Amniotic epithelial cell (primary cell): ENCODE measurements at regions not wholly inside any gene's neighbourhood (a gene's known extent, or its start where the extent isn't known, plus 50 kb on each side); places are given as distances from the start of the nearest gene placed in this dataset.
"Not testable (repeated sequence)": the region's sequence is repeated elsewhere in the genome, so short reads cannot be mapped to it uniquely, and the experiment has no call there.

Experiments used
- DNase-seq: peaks from one replicate; pipeline ENCODE4 v3.0.0-alpha.2; 2010; ENCODE audit warnings: low read depth

DNA sequence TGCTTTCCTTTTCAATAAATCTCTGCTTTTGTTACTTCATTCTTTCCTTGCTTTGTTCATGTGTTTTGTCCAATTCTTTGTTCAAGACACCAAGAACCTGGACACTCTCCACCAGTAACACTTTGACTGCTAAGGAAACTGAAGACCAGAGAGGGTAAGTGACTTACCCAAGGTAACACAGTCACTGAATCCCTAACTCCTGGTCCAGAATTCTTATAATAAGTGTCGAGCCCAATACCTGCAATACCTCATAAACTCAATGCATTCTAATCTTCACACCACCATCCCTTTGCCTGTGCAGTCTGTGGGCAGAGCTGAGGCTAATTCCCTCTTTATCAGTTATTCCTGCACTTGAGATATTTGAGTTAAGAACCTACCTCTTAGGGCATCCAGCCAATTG is 237.8 kb downstream of the UACA start:
- no peak for DNase-seq

DNA sequence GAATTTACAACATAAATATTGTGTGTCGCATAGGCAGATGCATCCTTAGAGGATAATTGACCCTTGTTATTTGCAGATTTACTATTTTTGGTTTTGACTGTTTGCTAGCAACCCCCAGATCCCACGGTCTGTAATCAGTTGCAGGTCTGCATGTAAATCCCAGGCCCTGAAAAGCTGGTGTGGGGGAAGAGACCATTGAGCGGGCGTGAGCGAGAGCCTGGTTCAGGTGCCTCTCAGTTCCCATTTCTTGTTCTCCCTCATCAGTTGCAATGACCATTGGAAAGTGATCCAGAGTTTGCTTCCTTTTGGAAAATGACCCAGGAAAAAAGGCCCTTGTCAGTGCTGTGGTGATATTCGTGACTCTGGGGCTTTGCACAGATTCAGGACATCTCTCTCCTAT is 238.9 kb downstream of the UACA start:
- DNase-seq, result no peak

- no peak for DNase-seq
These were observed 239.7 kb downstream of the UACA start for GRCh38 chr15:70523616-70524015.

DNA sequence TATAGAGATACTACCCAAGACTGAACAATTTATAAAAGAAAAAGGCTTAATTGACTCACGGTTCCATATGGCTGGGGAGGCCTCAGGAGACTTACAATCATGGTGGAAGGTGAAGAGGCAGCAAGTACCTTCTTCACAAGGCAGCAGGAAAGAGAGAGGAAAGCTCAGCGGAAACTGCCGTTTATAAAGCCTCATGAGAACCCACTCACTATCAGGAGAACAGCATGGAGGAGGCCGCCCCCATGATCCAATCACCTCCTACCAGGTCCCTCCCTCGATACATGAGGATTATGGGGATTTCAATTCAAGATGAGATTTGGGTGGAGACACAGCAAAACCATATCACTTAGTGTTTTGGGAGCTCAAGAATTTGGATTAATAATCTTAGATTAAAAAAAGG is 240.2 kb downstream of the UACA start:
- DNase-seq, result no peak

GRCh38 chr15:70522323-70522966 is 240.9 kb downstream of the UACA start:
- no peak for DNase-seq

DNA sequence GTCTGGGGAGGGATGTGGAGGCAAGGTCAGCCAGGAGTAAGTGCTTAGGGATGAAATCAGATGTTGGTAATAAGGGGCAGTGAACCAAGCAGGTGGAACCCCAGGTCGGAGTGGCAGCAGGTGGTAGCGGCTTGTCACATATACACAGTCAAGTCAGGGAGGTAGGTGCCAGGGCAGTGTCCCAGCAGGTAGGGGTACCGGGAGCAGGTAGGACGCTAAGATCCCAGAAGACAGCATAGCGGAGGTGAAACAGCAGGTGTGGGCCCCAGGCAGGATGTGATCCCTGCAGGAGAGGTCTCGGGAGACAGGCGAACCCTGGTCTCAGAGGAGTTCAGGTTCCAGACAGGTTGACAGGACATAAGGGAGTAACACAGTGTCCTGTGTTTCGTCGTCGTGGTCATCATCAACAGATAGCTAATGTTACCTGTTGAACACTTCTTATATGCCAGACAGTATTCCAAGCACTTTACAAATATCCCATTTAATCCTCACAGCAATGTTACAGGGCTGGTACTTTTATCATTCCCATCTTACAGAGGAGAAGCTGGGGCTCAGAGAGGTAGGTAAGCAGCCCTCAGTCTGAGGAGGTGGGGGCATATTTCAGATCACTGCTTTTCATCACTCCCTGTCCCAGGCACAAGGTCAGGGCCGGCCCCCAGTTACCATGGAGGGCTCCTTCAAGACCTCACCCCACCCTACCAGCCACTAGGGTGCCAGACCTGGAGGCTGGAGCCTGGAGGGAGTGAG is 241.6 kb downstream of the UACA start:
- DNase-seq, result no peak

DNA sequence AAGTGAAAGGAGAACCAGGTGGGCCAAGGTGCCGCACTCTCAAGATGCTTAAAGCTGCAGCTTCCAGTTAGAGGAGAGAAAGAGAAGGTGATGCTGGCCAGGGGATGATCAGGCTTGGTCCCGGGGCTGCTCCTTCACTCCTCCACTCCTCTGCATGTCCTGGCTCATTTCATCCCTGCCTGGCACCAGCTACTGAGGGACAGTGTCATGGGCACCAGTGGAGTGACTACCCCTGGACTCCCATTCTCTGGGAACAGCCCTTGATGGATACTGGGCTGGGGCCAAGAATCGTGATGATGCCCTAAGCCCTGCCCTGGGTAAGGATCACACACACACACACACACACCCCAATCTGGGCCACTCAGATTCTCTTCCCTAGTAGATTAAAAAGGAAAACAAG is 243.7 kb downstream of the UACA start:
- DNase-seq, result no peak

DNA sequence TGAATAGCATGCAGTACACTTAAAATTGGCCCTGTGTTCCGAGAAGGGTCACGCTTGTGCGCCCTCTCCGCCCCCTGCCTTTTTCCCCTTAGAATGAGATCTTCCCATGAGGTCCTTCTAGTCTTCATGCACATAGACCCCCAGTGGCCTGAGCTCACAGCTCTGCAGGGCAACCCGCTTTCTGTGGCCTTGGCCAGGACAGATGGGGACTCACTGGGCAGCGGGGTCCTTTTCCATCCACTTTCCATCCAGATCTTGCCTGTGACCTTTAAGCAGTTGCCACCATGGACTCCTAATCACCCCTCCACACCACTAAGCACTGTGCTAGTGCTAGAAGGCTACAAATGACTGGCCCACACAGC is 244.4 kb downstream of the UACA start:
- no peak for DNase-seq

DNA sequence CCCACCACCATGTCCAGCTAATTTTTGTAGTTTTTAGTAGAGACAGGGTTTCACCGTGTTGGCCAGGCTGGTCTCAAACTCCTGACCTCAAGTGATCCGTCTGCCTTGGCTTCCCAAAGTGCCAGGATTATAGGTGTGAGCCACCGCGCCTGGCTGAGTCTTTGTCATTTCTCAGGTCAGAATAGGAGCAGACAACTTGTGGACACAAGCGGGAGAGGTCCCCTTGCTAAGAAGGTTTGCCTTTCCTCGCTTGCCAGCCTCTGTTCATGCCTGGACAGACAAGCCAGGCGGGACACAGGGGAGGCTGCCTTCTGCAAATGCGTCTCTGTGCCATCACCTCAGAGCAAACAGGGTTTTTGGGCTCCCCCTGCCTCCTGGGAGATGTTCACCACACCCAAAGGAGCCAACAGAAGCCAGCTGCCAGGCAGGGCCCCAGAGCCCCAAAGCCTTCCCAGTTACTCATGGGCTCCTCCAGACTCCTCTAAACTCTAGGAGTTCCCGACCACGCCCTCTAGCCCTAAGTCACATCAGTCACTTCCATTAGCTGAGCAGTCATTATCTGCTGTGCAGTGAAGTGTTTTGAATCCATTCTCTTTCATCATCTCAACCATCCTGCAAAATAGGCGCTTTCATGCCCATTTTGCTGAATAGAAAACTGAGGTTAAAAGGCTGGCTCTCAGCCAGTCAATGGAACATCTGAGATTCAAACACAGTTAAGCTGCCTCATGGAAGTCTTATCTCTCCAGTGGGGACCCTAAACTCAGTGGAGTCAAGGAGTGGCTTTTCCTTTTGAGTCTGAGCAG is 245.0 kb downstream of the UACA start:
- DNase-seq, result no peak

GRCh38 chr15:70517194-70517590 is 246.2 kb downstream of the UACA start:
- no peak for DNase-seq

DNA sequence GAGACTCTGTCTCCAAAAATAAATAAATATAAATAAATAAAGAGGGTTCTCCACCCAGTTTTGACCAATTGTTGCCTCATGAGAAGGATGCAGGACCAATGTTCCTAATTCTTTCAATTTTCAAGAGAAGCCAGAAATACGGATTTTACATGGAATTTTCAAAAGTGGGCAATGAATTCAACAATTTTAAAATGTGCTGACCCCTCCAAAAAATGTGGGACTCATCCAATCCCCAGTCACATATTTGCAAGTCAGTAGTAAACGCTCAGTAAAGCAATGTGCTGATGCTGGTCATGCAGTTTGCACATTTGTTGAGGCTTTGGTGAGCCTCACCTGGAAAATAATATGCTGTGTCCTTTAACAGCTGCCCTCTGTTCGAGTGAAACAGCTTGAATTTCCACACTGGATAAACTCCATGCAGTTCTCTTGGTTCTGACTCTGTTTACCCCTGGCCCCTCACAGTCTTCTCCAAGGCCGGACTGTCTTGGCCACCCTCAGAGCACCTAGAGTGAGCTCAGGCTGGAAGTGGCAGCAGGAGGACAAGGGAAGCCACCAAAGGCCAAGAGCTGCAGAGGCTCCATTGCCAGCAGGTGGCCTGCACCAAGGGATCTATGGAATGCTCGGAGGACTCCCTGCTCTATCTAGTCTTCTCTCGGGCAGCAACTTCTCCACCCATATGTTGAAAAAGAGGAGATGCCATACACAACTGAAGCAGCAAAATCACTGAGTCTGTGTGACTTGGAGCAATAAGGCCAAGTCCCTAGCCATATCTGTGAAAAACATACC is 246.8 kb downstream of the UACA start:
- DNase-seq, result no peak

GRCh38 chr15:70514251-70514650 is 249.1 kb downstream of the UACA start:
- DNase-seq, result no peak

DNA sequence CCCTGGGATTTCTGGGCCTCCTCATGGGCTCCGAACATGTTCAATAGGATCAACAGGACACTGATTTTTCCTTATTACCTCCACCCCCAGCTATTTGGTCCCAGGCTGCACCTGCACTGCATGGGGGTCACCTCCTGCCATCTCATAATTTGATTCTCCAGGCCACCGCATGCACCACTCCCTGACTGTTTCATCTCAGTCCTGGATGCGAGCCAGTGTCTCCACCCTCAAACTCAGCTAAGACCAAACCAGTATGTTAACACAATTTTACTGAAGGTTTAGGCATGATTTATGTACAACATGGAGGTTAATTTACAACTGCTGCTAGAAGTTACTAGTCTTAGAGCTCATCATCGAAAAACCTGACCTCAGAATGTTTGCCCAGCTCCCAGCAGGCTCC is 249.5 kb downstream of the UACA start:
- DNase-seq, result no peak

GRCh38 chr15:70512772-70513362 is 250.5 kb downstream of the UACA start:
- DNase-seq, result peak; percentile 67

- DNase-seq, result not testable (repeated sequence)
These were observed 251.3 kb downstream of the UACA start for GRCh38 chr15:70511972-70512587.

DNA sequence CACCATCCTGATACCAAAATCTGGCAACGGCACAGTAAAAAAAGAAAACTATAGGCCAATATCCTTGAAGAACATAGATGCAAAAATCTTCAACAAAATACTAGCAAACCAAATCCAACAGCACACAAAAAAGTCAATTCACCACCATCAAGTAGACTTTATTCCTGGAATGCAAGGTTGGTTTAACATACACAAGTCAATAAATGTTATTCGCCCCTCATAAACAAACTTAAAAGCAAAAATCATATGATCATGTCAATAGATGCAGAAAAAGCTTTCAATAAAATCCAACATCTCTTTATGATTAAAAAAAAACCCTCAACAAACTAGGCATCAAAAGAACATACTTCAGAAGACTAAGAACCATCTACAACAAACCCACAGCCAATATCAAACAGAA is 252.9 kb downstream of the UACA start:
- DNase-seq, result no peak

DNA sequence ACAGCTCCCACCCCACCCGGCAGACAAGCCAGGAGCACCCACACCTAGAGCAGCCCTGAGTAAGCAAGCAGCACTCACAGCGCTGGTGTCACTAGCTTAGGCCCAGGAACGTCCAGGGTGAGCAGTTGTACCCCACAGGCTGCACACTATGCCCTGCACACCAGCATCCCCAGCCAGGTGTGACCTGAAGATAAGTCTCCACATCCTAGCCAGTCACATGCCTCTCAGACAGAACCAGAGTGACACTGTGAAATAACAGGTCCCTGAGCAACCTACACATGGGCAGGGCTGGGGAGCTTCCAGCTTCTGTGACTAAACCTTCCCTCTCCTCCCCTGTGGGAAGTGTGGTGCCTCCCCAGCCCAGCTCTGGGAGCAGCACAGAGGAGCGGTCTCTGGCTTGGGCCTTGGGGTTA is 253.6 kb downstream of the UACA start:
- no peak for DNase-seq

DNA sequence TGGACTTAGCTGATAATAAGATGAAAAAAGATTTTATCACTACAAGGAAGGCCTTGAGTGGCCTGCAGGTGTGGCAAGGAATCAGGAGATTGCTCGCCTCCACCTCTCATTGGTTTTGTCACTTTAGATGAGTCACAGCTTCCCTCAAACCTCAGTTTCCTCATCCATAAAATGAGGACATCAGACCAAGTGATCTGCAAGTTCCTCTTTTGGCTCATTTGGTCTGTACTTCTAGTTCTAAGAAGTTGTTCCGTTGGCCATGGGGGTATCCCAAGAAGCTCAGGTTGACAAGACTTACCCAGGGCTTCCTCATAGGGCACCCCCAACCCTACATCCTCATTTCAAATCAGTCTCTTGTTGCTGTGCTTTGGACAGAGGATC is 254.1 kb downstream of the UACA start:
- no peak for DNase-seq

DNA sequence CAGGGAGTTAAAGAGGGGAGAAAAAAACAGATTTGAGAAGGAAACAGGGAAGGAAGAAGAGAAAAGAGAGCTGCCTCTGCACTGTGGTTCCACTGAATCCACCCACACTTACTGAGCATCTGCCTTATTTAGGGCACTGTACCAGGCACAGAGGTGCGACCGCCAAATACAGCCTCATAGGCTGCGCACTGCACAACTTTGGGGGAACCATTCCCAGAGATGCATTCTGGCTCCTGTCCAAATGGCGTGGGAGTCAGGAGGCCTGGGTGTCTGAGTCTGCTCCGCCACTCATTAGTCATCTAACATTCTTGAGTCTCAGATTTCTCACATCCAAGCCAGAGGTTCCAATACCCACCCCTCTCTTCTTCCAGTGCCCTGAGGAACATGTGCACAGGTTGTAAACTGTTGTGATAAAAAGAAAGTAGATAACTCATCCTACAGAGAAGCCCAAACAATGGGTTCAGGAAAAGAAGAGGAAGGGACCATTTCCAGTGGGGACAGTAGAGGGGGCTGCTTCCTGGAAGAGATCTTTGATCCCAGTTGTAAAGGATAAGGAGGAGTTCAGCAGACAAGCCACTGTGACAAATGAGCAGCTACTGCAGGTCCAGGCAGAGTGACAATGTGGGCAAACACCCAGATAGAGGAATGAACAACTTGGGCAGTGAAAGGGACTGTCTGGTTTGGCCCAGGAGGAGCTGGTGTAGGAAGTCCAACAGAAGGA is 254.6 kb downstream of the UACA start:
- DNase-seq, result peak; percentile 89

DNA sequence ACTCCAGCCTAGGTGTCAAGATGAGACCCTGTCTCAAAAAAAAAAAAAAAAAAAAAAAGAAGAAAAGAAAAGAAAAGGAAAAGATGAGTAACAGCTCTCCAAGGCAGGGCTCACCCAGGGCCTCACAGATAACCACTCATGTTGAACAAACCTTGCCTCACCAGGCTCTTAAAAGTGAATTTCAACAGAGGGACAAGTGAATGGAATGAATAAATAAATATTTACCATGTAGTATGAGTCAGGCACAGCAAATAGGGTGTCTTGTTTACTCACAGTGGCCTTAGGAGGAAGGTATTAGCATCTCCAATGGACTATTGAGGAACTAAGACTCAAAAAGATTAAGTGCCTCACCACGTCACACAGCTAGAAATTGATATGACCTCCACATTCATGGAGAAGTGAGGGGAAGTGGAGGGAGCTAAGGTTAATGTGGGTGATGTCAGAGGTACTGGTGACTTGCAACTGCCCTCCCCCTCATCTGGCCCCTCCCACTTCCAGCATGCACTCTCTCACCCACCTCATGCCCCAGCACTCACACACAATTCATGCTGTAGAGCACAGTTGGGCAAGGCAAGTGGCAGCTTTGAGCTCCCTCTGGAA is 255.5 kb downstream of the UACA start:
- peak; percentile 88 for DNase-seq
